SU-DHL-6 (cell line): ENCODE measurements at regions not wholly inside any gene's neighbourhood (a gene's known extent, or its start where the extent isn't known, plus 50 kb on each side); places are given as distances from the start of the nearest gene placed in this dataset.

Experiments
- H2AFZ ChIP-seq: fragments of 200-600 bp; sonication (generic); 2 replicates; pipeline ENCODE4 v1.6.1; 2014; ENCODE audit warnings: low read depth, mild to moderate bottlenecking, moderate library complexity, mixed read lengths, antibody characterized with exemption, low read length; ENCODE audit not compliant: severe bottlenecking
- H3F3A ChIP-seq: fragments of 200-600 bp; shearing (Covaris generic); 2 replicates; pipeline ENCODE4 v1.6.0; 2016; ENCODE audit warnings: antibody characterized with exemption, mild to moderate bottlenecking; ENCODE audit not compliant: insufficient read depth
- H3K27ac ChIP-seq: fragments of 200-600 bp; sonication (generic); 2 replicates; pipeline ENCODE4 v1.5.1; 2016; ENCODE audit warnings: low read depth, mild to moderate bottlenecking, low read length, moderate library complexity, mixed read lengths
- H3K27me3 ChIP-seq: fragments of 200-600 bp; sonication (generic), shearing (Covaris generic); 2 replicates; pipeline ENCODE4 v1.6.0; 2014; ENCODE audit warnings: mild to moderate bottlenecking, low read length
- H3K36me3 ChIP-seq: fragments of 200-600 bp; sonication (generic); 2 replicates; pipeline ENCODE4 v1.6.1; 2014; ENCODE audit warnings: mild to moderate bottlenecking, low read length, mixed read lengths
- H3K4me2 ChIP-seq: fragments of 300-600, 200-600 bp; shearing (Covaris generic), sonication (generic); 2 replicates; pipeline ENCODE4 v1.6.0; 2014; ENCODE audit warnings: low read length, low read depth, mild to moderate bottlenecking; ENCODE audit not compliant: poor library complexity, severe bottlenecking
- H3K4me3 ChIP-seq: fragments of 200-600 bp; sonication (generic); 2 replicates; pipeline ENCODE4 v1.5.1; 2014; ENCODE audit warnings: antibody characterized with exemption, low read length, mild to moderate bottlenecking, mixed read lengths; ENCODE audit not compliant: insufficient read depth, poor library complexity, severe bottlenecking
- H3K79me2 ChIP-seq: fragments of 200-600 bp; sonication (generic); 2 replicates; pipeline ENCODE4 v1.6.1; 2014; ENCODE audit warnings: mild to moderate bottlenecking, low read length, moderate library complexity; ENCODE audit not compliant: insufficient read depth
- H3K9ac ChIP-seq: fragments of 200-600 bp; sonication (generic); 2 replicates; pipeline ENCODE4 v1.7.0; 2014; ENCODE audit warnings: mild to moderate bottlenecking, low read length
- H3K9me2 ChIP-seq: fragments of 200-600 bp; sonication (generic); replicated peaks from 2 replicates; pipeline ENCODE4 v1.6.1; 2014; ENCODE audit warnings: low read length; ENCODE audit not compliant: insufficient read depth
- H3K9me3 ChIP-seq: fragments of 200-600 bp; sonication (generic); 2 replicates; pipeline ENCODE4 v1.6.1; 2014; ENCODE audit warnings: low read length, mixed read lengths; ENCODE audit not compliant: insufficient read depth
- H4K20me1 ChIP-seq: fragments of 200-600 bp; sonication (generic); 2 replicates; pipeline ENCODE4 v1.6.1; 2014; ENCODE audit warnings: low read depth, mild to moderate bottlenecking, antibody characterized with exemption, low read length, moderate library complexity, mixed read lengths
- EZH2phosphoT487 ChIP-seq: fragments of 200-600 bp; sonication (generic), shearing (Covaris generic); conservative IDR thresholded peaks from 2 replicates; pipeline ENCODE4 v1.6.1; 2018; ENCODE audit warnings: mild to moderate bottlenecking, antibody characterized with exemption, low read length, moderate library complexity, mixed read lengths
- TF ChIP-seq, protein P1 (sequence below): fragments of 200-600 bp; sonication (generic); IDR thresholded peaks from one replicate; pipeline ENCODE4 v1.5.1; 2017; ENCODE audit warnings: antibody characterized with exemption, mild to moderate bottlenecking, low read length, moderate library complexity; ENCODE audit not compliant: insufficient read depth, poor library complexity, severe bottlenecking

DNA sequence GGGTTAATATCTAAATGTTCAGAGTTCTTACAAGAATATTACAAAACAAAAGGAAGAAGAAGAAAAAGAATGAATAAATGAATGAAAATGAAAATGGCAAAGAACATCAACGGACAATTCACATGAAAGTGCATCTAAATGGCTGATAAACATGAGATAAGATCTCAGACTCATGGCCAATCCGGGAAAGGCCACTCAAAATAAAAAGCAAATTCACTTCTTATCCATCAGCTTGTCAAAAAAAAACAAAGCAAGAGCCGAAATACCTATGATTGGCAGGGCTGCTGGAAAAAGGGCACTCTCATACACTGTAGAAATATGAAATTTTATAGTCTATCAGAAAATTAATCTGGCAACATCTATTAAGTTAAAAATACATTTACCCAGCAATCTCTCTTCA lies 103.6 kb upstream of the EDEM3 start:
- Histone ChIP-seq H3K9ac (no peak overlapping the region), H3K4me3 (no peak overlapping the region), H3K79me2 (no peaks in the 10 kb centered on the region), H3K27me3 (no peaks in the 10 kb centered on the region), H3K9me3 (no peaks in the 10 kb centered on the region), H3K27ac (no peak overlapping the region), H2AFZ (no peak overlapping the region), H3K9me2 (no peaks in the 10 kb centered on the region), H3K36me3 (no peaks in the 10 kb centered on the region), H4K20me1 (no peaks in the 10 kb centered on the region), H3F3A (no peaks in the 10 kb centered on the region), H3K4me2 (no peak overlapping the region)
- no peak for TF ChIP-seq EZH2phosphoT487
- TF ChIP-seq, protein P1, sequence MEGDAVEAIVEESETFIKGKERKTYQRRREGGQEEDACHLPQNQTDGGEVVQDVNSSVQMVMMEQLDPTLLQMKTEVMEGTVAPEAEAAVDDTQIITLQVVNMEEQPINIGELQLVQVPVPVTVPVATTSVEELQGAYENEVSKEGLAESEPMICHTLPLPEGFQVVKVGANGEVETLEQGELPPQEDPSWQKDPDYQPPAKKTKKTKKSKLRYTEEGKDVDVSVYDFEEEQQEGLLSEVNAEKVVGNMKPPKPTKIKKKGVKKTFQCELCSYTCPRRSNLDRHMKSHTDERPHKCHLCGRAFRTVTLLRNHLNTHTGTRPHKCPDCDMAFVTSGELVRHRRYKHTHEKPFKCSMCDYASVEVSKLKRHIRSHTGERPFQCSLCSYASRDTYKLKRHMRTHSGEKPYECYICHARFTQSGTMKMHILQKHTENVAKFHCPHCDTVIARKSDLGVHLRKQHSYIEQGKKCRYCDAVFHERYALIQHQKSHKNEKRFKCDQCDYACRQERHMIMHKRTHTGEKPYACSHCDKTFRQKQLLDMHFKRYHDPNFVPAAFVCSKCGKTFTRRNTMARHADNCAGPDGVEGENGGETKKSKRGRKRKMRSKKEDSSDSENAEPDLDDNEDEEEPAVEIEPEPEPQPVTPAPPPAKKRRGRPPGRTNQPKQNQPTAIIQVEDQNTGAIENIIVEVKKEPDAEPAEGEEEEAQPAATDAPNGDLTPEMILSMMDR, result no peak

DNA sequence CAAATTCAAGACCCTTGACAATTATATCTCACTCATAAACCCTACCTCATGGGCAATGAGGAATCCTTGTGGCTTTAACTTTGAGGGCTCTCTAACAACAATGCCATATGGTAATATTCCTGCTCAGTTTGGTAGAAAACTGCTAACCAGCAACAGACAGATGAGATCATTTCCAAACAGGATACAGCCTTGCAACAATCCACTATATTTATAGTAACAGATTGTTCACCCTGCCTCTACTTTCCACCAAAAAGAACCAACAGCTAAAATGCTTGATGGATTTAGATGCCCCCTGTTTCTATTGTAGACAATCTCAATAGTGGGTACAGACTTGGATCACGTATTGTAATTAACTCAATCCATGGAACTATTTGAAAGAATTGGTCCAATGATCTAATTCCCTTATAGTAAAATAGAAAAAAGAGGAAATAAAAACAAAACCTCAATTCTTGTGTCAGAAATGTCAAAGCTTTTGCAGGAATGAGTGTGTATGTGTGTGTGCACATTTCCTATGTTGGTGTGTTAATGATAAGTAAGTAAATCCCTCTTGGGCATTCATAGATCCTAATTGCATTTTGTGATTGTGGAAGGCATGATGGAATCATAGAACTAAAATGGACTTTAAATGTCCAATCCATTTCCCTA lies 100.0 kb upstream of the EDEM3 start:
- no peak overlapping the region for H3K27ac ChIP-seq
- H3K9me2 ChIP-seq, result no peaks in the 10 kb centered on the region
- TF ChIP-seq EZH2phosphoT487, result no peak
- TF ChIP-seq, protein P1, result no peak
- no peak overlapping the region for H3K4me2 ChIP-seq
- H3K4me3 ChIP-seq, result no peak overlapping the region
- no peak overlapping the region for H2AFZ ChIP-seq
- H3K9ac ChIP-seq, result no peak overlapping the region
- H3F3A ChIP-seq, result no peaks in the 10 kb centered on the region
- H3K9me3 ChIP-seq, result no peaks in the 10 kb centered on the region
- H4K20me1 ChIP-seq, result no peaks in the 10 kb centered on the region
- no peaks in the 10 kb centered on the region for H3K79me2 ChIP-seq
- H3K27me3 ChIP-seq, result no peaks in the 10 kb centered on the region
- no peaks in the 10 kb centered on the region for H3K36me3 ChIP-seq

DNA sequence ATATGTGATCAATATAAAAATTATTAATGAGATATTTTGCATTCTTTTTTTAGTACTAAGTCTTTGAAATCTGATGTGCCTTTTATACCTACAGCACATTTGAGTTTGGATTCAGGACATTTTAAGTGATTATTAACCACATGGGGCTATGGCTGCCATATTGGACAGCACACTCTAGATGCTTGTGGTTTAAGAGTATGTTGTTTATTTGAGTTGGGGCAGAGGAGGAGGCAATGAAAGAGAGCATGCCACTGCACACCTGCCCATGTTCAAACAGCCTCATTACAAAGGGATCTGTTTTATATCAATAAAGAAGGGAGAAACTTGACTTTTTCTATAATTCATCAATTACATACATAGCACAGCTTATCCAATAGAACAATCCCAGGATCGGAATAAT lies 99.4 kb upstream of the EDEM3 start:
- H3K9ac ChIP-seq, result no peak overlapping the region
- no peak for TF ChIP-seq EZH2phosphoT487
- TF ChIP-seq, protein P1, result no peak

More for the DNA sequence above, 99.4 kb upstream of the EDEM3 start:
- H3K9me3 ChIP-seq, result no peaks in the 10 kb centered on the region
- no peaks in the 10 kb centered on the region for H4K20me1 ChIP-seq
- no peak overlapping the region for H3K4me2 ChIP-seq
- H3K9me2 ChIP-seq, result no peaks in the 10 kb centered on the region
- H3K36me3 ChIP-seq, result no peaks in the 10 kb centered on the region
- no peaks in the 10 kb centered on the region for H3K79me2 ChIP-seq
- H3F3A ChIP-seq, result no peaks in the 10 kb centered on the region
- H2AFZ ChIP-seq, result no peak overlapping the region
- H3K4me3 ChIP-seq, result no peak overlapping the region
- no peak overlapping the region for H3K27ac ChIP-seq
- no peaks in the 10 kb centered on the region for H3K27me3 ChIP-seq
